Left hindlimb (tissue), 1 donor: ENCODE measurements at regions not wholly inside any gene's neighbourhood (a gene's known extent, or its start where the extent isn't known, plus 50 kb on each side); places are given as distances from the start of the nearest gene placed in this dataset.

Source experiments
- DNase-seq: peaks from one replicate; pipeline ENCODE4 v3.0.0-alpha.2; 2018

GRCh38 chr7:86970986-86971385, 88.5 kb downstream of the ELAPOR2 start:
- no peak for DNase-seq

- no peak for DNase-seq
Measured at GRCh38 chr7:86970547-86970946, 88.9 kb downstream of the ELAPOR2 start.

GRCh38 chr7:86969865-86970264, 89.6 kb downstream of the ELAPOR2 start:
- DNase-seq = no peak

- DNase-seq = no peak
Measured at GRCh38 chr7:86968618-86969017, 90.8 kb downstream of the ELAPOR2 start.

GRCh38 chr7:86966916-86967315, 92.5 kb downstream of the ELAPOR2 start:
- no peak for DNase-seq

GRCh38 chr7:86965727-86966120, 93.7 kb downstream of the ELAPOR2 start:
- DNase-seq = no peak

GRCh38 chr7:86964973-86965726, 94.3 kb downstream of the ELAPOR2 start:
- no peak for DNase-seq

GRCh38 chr7:86963599-86964230, 95.7 kb downstream of the ELAPOR2 start:
- no peak for DNase-seq

- DNase-seq = no peak
Measured at GRCh38 chr7:86962623-86963022, 96.8 kb downstream of the ELAPOR2 start.

- DNase-seq = no peak
Measured at GRCh38 chr7:86961686-86962085, 97.8 kb downstream of the ELAPOR2 start.

- DNase-seq = no peak
Measured at GRCh38 chr7:86958380-86958779, 101.1 kb downstream of the ELAPOR2 start.

- DNase-seq = no peak
Measured at GRCh38 chr7:86956567-86956966, 102.9 kb downstream of the ELAPOR2 start.

GRCh38 chr7:86955895-86956503, 103.5 kb downstream of the ELAPOR2 start:
- DNase-seq = no peak

- no peak for DNase-seq
Measured at GRCh38 chr7:86954971-86955370, 104.5 kb downstream of the ELAPOR2 start.

GRCh38 chr7:86953653-86954336, 105.7 kb downstream of the ELAPOR2 start:
- DNase-seq = no peak

- DNase-seq = no peak
Measured at GRCh38 chr7:86953219-86953618, 106.2 kb downstream of the ELAPOR2 start.

GRCh38 chr7:86951895-86952294, 107.6 kb downstream of the ELAPOR2 start:
- no peak for DNase-seq

GRCh38 chr7:86950944-86951343, 108.5 kb downstream of the ELAPOR2 start:
- DNase-seq = no peak

GRCh38 chr7:86950360-86950759, 109.1 kb downstream of the ELAPOR2 start:
- no peak for DNase-seq

- no peak for DNase-seq
Measured at GRCh38 chr7:86949779-86950260, 109.6 kb downstream of the ELAPOR2 start.

GRCh38 chr7:86949052-86949778, 110.2 kb downstream of the ELAPOR2 start:
- no peak for DNase-seq

- no peak for DNase-seq
Measured at GRCh38 chr7:86947929-86948328, 111.5 kb downstream of the ELAPOR2 start.

GRCh38 chr7:86943447-86943846, 116.0 kb downstream of the ELAPOR2 start:
- no peak for DNase-seq
